GM13977 (cell line): ENCODE measurements at regions not wholly inside any gene's neighbourhood (a gene's known extent, or its start where the extent isn't known, plus 50 kb on each side); places are given as distances from the start of the nearest gene placed in this dataset.

Source experiments
- DNase-seq: peaks from one replicate; pipeline ENCODE4 v3.0.0; 2012; ENCODE audit warnings: low spot score
- in situ Hi-C: fragments of 300-500 bp; cut with MboI; formaldehyde crosslinking; loops from one replicate; pipeline ENCODE4 v1.12.0; 2022; ENCODE audit warnings: low sequenced_read_pairs, low pct_unique_long_range_greater_than_20kb, mixed read lengths, inconsistent platforms; ENCODE audit not compliant: unreplicated experiment
- TF ChIP-seq, protein P1 (sequence below): IDR thresholded peaks from 2 replicates; pipeline ENCODE4 v1.5.1; 2012; ENCODE audit warnings: mild to moderate bottlenecking, control low read depth; ENCODE audit not compliant: insufficient read depth; ENCODE audit errors: extremely low read depth, missing control alignments

DNA sequence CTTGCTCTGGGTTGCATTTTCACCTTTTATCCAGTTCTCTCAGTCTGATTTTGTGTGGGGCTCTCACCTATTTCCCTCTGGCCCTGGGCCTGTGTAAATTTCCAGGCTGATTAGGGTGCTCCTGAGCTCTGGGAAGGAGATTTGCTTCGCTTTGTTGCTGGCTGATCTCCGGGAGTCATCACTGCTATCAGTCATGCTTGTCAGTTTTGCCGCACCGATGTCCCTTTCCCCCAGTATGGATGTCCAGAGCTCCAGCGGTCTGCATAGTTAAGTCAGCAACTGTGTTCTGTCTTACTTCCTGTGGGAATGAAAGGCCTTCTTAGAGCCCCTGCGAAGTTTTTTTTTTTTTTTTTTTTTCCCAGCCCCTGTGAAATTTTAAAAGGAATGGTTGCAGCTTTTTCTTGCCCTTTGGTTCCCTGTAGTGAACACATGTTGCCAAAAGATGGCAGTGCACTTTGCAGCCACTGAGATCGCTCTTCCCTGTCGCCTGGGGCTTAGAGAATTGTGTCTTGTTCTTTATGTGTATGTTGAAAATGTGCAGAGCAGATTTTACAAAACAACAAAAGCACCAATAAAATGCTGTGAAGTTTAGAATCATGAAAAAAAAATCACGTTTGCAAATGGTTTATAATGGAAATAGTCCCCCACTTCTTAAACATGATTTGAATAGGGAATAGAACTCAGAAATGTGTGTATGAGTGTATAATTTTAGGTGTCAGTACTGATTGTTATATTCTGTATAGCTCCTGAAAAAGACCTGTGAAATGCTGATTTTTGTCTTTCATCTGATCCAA is 109.1 kb upstream of the SLC4A4 start:
- in situ Hi-C loops = no loop called here
- DNase-seq = peak; percentile 48

DNA sequence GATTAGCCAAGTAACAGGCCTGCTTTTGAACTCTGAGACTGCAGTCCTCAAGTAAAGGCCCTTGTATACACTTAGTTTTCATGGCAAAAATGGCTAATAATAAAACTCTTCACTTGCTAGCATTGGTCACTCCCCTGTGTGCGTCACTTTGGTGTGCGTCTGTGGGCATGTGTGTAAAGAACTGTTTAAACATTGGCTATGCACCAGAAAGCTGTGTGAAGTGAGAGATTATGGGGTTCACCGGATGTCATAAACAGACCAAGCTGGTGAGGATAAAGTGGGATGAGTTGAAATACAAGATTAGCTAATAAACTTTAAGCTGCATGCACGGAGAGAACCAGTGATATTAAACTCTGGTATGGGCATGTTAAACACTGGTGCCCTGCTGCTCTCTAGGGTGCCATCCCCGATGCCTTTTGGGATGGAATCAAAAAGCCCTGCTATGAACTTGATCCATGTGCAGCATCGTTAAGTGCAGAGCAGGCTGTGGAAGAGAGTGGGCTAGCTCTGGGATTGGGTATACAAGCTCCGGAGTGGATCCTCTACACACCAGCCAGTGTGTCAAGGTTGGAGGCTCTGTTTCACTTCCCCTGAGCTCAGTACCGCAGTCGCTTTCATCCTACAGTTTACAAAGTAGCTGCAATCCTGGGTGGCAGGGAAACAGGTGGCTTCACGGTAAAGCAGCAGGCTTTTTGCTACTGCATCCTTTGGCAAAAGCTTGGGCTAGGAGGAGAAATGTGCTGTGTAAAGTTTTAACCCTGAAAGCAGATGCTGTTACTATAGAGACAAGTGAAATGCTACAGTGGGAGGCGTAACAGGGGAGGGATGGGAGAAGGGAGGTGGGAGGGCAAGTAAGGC is 108.3 kb upstream of the SLC4A4 start:
- in situ Hi-C loops = no loop called here
- DNase-seq = no peak
- TF ChIP-seq, protein P1, sequence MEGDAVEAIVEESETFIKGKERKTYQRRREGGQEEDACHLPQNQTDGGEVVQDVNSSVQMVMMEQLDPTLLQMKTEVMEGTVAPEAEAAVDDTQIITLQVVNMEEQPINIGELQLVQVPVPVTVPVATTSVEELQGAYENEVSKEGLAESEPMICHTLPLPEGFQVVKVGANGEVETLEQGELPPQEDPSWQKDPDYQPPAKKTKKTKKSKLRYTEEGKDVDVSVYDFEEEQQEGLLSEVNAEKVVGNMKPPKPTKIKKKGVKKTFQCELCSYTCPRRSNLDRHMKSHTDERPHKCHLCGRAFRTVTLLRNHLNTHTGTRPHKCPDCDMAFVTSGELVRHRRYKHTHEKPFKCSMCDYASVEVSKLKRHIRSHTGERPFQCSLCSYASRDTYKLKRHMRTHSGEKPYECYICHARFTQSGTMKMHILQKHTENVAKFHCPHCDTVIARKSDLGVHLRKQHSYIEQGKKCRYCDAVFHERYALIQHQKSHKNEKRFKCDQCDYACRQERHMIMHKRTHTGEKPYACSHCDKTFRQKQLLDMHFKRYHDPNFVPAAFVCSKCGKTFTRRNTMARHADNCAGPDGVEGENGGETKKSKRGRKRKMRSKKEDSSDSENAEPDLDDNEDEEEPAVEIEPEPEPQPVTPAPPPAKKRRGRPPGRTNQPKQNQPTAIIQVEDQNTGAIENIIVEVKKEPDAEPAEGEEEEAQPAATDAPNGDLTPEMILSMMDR = no peak

More for the DNA sequence above, 109.1 kb upstream of the SLC4A4 start:
- TF ChIP-seq, protein P1 = peak; percentile 79

DNA sequence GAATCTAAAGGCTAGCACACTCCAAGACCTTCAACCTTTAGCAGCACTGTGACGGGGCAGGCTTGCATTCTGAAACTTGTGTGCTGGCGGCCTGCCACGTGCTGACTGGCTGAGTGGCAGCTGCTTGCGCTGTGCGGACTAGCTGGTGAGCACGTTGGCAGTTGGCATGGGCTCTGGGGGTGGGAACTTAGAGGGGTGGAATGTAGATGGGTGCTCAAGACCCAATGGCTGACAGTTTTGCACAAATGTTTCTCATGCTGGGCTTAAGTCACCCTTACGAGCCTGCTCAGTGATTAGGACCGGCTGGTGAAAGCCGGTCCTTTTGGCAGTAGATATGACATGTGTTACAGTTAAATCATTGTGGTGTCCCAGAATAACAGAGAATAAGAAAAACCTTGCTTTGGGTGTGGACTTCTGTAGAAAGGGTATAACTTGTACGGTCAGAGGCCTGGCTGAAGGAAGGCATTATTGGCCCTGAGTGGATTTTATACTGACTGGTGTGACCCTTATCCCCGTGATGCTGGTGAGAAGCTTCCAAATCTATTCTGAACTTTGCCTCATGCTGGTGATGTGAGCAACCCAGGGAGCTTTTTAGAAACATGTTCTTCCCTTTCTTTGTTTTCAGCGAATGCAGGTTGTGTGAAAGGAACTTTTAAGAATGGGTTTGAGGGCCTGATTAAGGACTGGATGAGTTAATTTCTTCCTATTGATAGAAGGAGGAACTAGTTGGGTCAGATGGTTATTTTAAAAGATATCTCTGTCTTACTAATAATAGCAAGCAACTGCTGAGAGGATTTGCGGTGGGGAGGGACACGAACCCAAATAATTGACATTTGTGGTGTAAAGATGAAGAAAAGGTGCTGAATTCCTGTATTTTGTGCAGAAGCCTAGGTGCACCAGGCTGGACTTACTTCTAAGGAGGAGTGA is 107.4 kb upstream of the SLC4A4 start:
- no peak for DNase-seq
- in situ Hi-C loops = no loop called here
- TF ChIP-seq, protein P1 = no peak

DNA sequence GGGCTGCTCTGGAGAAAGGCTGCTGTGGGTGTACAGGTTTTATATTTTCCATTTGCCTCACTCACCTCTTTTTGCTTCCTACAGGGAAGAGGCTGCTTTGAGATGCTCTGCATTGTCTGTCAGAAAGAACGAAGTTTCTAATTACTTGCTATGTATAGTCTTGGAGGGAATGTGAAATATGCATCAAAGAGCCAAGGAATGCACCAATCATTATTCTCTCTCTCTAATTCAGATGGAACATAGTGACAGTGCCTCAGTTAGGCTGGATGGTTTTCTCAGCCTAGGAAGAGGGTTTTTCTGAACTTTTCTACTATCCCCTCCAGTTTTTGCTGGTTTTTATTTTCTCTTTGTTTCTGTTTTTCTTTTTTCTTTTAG is 106.8 kb upstream of the SLC4A4 start:
- TF ChIP-seq, protein P1 = no peak
- no peak for DNase-seq
- in situ Hi-C loops = no loop called here

DNA sequence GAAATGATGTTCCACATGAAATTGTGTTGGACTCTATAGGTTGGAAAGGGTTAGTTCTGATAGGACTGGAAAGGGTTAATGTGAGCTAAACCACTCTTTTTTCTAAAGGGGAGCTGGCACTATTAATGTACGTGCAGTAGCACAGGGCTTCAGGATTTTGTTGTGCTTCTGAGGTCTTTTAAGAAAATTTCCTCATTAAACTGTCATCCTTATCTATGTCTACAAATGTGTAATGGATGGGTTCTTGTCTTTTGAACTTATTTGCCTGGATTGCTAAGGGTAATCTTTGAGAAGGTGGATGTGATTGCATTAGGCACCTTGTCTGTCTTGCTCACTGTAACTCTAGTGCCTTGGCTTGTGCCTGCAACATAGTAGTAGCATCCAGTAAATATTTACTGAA is 106.0 kb upstream of the SLC4A4 start:
- in situ Hi-C loops = no loop called here
- TF ChIP-seq, protein P1 = no peak
- no peak for DNase-seq
